ENCODE measurements at regions not wholly inside any gene's neighbourhood (a gene's known extent, or its start where the extent isn't known, plus 50 kb on each side); places are given as distances from the start of the nearest gene placed in this dataset.

DNA sequence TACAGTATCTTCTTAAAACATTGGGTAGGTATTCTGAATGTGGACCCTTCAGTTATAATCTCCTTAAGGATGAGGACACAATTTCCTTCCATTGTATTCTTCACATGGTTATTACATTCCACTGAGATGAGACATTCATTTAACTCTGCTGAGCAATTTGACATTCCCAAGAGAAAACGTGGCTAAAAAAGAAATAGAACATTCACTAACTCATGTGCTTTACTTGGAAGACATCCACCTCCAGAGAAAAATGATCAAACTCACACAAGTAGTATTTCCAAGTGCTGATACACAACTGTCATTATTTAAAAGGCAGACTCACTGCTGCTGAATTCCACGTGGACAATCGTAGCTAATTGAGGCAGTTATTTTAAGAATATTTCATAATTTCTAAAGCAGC lies 227.9 kb upstream of the ANKRD50 start:
- Histone ChIP-seq H3K79me2 (ENCODE audit: control insufficient read depth, insufficient read depth, low read length) (no peaks in the 10 kb centered on the region), H3K4me3 (replicated peaks in 1 of 3; ENCODE audit: insufficient read depth in 1 of 3, low read depth in 1 of 3, low read length in 3 of 3) (no peak overlapping the region), H3K4me2 (ENCODE audit: insufficient read depth, low read length) (peak overlapping the region; percentile 73), H3K9ac (replicated peaks; ENCODE audit: extremely low read depth, insufficient read depth, low read length) (peak overlapping the region; percentile 85), H3K27me3 (ENCODE audit: control insufficient read depth in 2 of 2, insufficient read depth in 2 of 2, low read length in 2 of 2) (no peaks in the 10 kb centered on the region), H3K9me1 (replicated peaks; ENCODE audit: control insufficient read depth, extremely low read depth, insufficient read depth, low read length) (no peaks in the 10 kb centered on the region), H3K27ac (ENCODE audit: insufficient read depth, low read depth, low read length) (peak overlapping the region; percentile 98), H3K9me3 (replicated peaks; ENCODE audit: control insufficient read depth, insufficient read depth, low read length) (no peaks in the 10 kb centered on the region), H3K4me1 (ENCODE audit: control insufficient read depth, extremely low read depth, insufficient read depth, low read length) (peaks cover 38% of the 10 kb centered on the region), H3K36me3 (ENCODE audit: control insufficient read depth in 2 of 2, extremely low read depth in 1 of 2, insufficient read depth in 2 of 2, low read length in 2 of 2) (no peaks in the 10 kb centered on the region), H4K20me1 (replicated peaks; ENCODE audit: control insufficient read depth, extremely low read depth, insufficient read depth, low read length) (no peaks in the 10 kb centered on the region), H2AFZ (ENCODE audit: low read depth, low read length) (no peak overlapping the region)
- dilution Hi-C loops (cut with MboI; ENCODE audit: extremely low pct_ligation_motif_present, low sequenced_read_pairs) (no loop called here), intact Hi-C loops (cut with micrococcal nuclease) (loop anchor here (1.0 to 10.0 kb wide), 10 partner anchors 9 to 953 kb away; no protein-coding TSS in a partner anchor)
- ChIA-PET POLR2A (interaction anchor here (0.9 to 1.8 kb wide), 2 partner anchors 228 to 229 kb away, joined by 3 to 5 read pairs; partner anchors contain the start of gene ANKRD50), CTCF (interaction anchor here (1.0 to 1.1 kb wide), 2 partner anchors 247 to 606 kb away, joined by 3 read pairs; no protein-coding TSS in a partner anchor)
- DNase-seq (ENCODE audit: low read depth, low spot score) (peak; percentile 97), FAIRE-seq (peak; percentile 79)
- BruUV-seq (replicated peaks): no TSS peak
- TF ChIP-seq FOS (IDR thresholded peaks at IDR 0.05; ENCODE audit: borderline replicate concordance, insufficient read depth, low read length) (peak; percentile 92), POLR2A (IDR thresholded peaks at IDR 0.05; ENCODE audit: low read depth, low read length) (peak; percentile 29), JUN (IDR thresholded peaks at IDR 0.05; ENCODE audit: borderline replicate concordance, insufficient read depth, insufficient read length, low read depth) (peak; percentile 99), GATA2 (IDR thresholded peaks at IDR 0.05; ENCODE audit: insufficient read depth, insufficient read length, low read depth, low read length) (peak; percentile 72), POLR2AphosphoS5 (IDR thresholded peaks at IDR 0.05; ENCODE audit: insufficient read depth, low read depth, low read length) (peak; percentile 20), MYC (IDR thresholded peaks at IDR 0.05; ENCODE audit: low read depth, low read length) (peak; percentile 79), EZH2 (IDR thresholded peaks at IDR 0.05; ENCODE audit: borderline replicate concordance, low read depth, low read length, severe bottlenecking) (no peak)
- TF ChIP-seq, protein P1, sequence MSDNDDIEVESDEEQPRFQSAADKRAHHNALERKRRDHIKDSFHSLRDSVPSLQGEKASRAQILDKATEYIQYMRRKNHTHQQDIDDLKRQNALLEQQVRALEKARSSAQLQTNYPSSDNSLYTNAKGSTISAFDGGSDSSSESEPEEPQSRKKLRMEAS (IDR thresholded peaks at IDR 0.05; ENCODE audit: insufficient read depth, insufficient read length): peak; percentile 38
- TF ChIP-seq, protein P2, sequence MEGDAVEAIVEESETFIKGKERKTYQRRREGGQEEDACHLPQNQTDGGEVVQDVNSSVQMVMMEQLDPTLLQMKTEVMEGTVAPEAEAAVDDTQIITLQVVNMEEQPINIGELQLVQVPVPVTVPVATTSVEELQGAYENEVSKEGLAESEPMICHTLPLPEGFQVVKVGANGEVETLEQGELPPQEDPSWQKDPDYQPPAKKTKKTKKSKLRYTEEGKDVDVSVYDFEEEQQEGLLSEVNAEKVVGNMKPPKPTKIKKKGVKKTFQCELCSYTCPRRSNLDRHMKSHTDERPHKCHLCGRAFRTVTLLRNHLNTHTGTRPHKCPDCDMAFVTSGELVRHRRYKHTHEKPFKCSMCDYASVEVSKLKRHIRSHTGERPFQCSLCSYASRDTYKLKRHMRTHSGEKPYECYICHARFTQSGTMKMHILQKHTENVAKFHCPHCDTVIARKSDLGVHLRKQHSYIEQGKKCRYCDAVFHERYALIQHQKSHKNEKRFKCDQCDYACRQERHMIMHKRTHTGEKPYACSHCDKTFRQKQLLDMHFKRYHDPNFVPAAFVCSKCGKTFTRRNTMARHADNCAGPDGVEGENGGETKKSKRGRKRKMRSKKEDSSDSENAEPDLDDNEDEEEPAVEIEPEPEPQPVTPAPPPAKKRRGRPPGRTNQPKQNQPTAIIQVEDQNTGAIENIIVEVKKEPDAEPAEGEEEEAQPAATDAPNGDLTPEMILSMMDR (IDR thresholded peaks at IDR 0.05; ENCODE audit: extremely low read depth in 1 of 2, insufficient read depth in 1 of 2, low read depth in 1 of 2, low read length in 2 of 2): no peak
